ENCODE measurements at regions not wholly inside any gene's neighbourhood (a gene's known extent, or its start where the extent isn't known, plus 50 kb on each side); places are given as distances from the start of the nearest gene placed in this dataset.

DNA sequence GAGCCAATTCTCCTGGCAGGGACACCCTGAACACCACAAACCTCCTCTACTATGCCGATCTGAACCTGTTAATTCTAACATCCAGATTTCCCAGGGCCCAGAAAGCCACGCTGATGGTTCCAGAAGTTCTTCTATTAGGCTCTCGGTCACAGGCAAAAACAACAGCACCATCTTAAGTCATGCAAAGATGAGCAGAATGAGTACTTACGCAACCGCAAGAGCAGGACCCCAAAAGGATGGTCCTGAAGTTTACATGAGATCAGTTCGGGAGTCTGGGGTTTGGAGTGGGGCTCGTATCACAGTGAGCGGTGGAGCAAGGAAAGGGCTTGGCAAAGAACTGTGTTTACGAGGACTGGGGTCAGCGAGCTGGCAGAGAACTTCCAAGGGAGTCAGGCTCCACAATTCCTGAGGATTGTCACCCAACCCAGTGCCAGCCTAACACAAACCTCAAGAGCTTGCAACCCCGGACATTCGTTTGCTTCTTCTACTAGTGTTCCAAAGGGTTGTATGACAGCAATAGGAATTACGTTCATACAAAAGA is 532.6 kb downstream of the TNS3 start:
- TF ChIP-seq, protein P1, sequence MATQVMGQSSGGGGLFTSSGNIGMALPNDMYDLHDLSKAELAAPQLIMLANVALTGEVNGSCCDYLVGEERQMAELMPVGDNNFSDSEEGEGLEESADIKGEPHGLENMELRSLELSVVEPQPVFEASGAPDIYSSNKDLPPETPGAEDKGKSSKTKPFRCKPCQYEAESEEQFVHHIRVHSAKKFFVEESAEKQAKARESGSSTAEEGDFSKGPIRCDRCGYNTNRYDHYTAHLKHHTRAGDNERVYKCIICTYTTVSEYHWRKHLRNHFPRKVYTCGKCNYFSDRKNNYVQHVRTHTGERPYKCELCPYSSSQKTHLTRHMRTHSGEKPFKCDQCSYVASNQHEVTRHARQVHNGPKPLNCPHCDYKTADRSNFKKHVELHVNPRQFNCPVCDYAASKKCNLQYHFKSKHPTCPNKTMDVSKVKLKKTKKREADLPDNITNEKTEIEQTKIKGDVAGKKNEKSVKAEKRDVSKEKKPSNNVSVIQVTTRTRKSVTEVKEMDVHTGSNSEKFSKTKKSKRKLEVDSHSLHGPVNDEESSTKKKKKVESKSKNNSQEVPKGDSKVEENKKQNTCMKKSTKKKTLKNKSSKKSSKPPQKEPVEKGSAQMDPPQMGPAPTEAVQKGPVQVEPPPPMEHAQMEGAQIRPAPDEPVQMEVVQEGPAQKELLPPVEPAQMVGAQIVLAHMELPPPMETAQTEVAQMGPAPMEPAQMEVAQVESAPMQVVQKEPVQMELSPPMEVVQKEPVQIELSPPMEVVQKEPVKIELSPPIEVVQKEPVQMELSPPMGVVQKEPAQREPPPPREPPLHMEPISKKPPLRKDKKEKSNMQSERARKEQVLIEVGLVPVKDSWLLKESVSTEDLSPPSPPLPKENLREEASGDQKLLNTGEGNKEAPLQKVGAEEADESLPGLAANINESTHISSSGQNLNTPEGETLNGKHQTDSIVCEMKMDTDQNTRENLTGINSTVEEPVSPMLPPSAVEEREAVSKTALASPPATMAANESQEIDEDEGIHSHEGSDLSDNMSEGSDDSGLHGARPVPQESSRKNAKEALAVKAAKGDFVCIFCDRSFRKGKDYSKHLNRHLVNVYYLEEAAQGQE (IDR thresholded peaks at IDR 0.05; ENCODE audit: insufficient read depth in 1 of 2, low read depth in 2 of 2, low read length in 2 of 2) = no peak
- TF ChIP-seq TAF1 (IDR thresholded peaks at IDR 0.05; ENCODE audit: borderline replicate concordance, insufficient read depth, low read length) (no peak), SIN3A (IDR thresholded peaks at IDR 0.05; ENCODE audit: borderline replicate concordance, insufficient read depth, low read length) (no peak), FOXP2 (optimal IDR thresholded peaks at IDR 0.05; ENCODE audit: borderline replicate concordance, extremely low read depth, extremely low read length, insufficient read depth) (no peak), POLR2AphosphoS5 (IDR thresholded peaks at IDR 0.05; ENCODE audit: low read depth, low read length) (no peak)

DNA sequence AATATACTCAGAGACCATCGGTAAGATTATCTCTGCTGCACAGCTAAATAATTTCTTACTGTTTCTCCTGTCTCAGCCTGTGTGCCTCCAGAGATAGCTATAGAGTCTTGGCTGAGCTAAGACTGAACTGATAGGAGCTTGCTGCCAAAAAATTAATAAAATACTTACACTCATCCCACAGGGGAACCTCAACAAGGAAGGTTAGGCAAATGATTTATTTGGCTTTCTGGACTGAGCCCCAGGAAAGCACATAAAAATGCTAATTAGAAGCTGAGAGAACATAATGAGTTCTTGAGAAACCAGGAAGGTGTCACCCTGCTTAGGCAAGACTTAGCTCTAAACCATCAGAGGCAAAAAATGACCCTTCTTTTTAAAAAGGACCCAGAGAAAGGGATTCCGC is 534.5 kb downstream of the TNS3 start:
- TF ChIP-seq, protein P1 (IDR thresholded peaks at IDR 0.05; ENCODE audit: insufficient read depth in 1 of 2, low read depth in 2 of 2, low read length in 2 of 2) = no peak
- TF ChIP-seq POLR2AphosphoS5 (IDR thresholded peaks at IDR 0.05; ENCODE audit: low read depth, low read length) (no peak), FOXP2 (optimal IDR thresholded peaks at IDR 0.05; ENCODE audit: borderline replicate concordance, extremely low read depth, extremely low read length, insufficient read depth) (no peak), TAF1 (IDR thresholded peaks at IDR 0.05; ENCODE audit: borderline replicate concordance, insufficient read depth, low read length) (no peak), SIN3A (IDR thresholded peaks at IDR 0.05; ENCODE audit: borderline replicate concordance, insufficient read depth, low read length) (no peak)

- TF ChIP-seq, protein P1 (IDR thresholded peaks at IDR 0.05; ENCODE audit: insufficient read depth in 1 of 2, low read depth in 2 of 2, low read length in 2 of 2) = no peak
- TF ChIP-seq POLR2AphosphoS5 (IDR thresholded peaks at IDR 0.05; ENCODE audit: low read depth, low read length) (no peak), TAF1 (IDR thresholded peaks at IDR 0.05; ENCODE audit: borderline replicate concordance, insufficient read depth, low read length) (no peak), SIN3A (IDR thresholded peaks at IDR 0.05; ENCODE audit: borderline replicate concordance, insufficient read depth, low read length) (no peak), FOXP2 (optimal IDR thresholded peaks at IDR 0.05; ENCODE audit: borderline replicate concordance, extremely low read depth, extremely low read length, insufficient read depth) (no peak)
These were observed 535.0 kb downstream of the TNS3 start for GRCh38 chr7:47046949-47047348.

DNA sequence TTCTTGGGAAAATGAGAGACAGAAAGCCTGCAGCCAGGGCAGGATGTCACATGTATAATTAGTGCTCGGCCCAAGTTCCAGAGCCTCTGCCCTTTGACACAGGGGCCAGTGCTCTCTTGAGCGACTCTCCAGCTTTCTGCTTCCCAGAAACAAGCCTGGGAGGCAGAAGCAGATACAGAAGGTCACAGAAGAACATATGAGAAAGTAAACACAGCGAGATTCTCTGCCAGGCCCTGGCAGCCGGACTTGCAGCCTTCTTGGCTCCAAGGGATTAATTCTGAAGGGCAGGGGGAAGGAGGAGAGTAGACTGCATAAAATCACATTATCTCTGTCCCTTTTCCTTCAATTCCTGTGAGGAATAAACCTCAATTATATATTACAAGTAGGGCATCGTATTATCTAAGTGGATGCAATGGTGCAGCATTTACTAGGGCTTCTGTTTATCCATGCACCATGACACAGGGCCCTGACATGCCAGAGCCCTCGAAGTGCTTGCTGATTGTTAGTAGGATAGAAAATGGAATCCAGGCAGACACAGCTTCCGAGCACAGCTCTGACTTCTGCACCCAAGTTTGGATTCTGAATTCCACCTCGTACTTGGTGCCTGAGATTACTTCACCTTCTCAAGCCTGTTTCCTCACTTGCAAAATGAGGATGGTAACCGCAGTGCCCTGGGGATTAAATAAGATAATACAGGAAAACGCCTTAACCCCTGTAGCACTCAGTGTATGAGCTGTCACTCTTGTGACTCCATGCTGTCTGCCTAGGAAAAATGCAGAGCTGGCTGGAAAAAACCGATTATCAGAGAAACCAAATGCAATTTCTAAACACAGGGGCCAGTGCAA is 536.5 kb downstream of the TNS3 start:
- TF ChIP-seq, protein P1 (IDR thresholded peaks at IDR 0.05; ENCODE audit: insufficient read depth in 1 of 2, low read depth in 2 of 2, low read length in 2 of 2) = no peak
- TF ChIP-seq TAF1 (IDR thresholded peaks at IDR 0.05; ENCODE audit: borderline replicate concordance, insufficient read depth, low read length) (no peak), POLR2AphosphoS5 (IDR thresholded peaks at IDR 0.05; ENCODE audit: low read depth, low read length) (no peak), SIN3A (IDR thresholded peaks at IDR 0.05; ENCODE audit: borderline replicate concordance, insufficient read depth, low read length) (no peak), FOXP2 (optimal IDR thresholded peaks at IDR 0.05; ENCODE audit: borderline replicate concordance, extremely low read depth, extremely low read length, insufficient read depth) (no peak)
